ENCODE measurements at regions not wholly inside any gene's neighbourhood (a gene's known extent, or its start where the extent isn't known, plus 50 kb on each side); places are given as distances from the start of the nearest gene placed in this dataset.

DNA sequence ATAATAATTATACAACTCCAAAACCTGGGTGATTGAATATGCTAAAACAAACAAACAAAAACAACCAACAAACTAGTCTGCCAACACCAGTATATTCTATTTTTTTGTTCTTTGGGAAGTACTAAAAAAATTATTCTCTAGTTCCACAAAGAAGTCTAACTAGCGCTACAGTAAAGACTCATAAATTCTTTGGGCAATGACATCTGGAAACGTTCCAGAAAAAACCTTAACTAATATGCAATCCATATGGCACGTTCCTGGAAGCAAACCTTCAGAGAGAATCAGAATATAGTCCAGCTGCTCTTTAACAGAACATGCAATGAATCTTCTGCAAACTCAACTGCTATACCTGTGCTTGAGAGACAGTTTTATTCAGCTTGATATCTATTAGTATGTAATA is 500.1 kb downstream of the TRAM1L1 start:
- TF ChIP-seq, protein P1, sequence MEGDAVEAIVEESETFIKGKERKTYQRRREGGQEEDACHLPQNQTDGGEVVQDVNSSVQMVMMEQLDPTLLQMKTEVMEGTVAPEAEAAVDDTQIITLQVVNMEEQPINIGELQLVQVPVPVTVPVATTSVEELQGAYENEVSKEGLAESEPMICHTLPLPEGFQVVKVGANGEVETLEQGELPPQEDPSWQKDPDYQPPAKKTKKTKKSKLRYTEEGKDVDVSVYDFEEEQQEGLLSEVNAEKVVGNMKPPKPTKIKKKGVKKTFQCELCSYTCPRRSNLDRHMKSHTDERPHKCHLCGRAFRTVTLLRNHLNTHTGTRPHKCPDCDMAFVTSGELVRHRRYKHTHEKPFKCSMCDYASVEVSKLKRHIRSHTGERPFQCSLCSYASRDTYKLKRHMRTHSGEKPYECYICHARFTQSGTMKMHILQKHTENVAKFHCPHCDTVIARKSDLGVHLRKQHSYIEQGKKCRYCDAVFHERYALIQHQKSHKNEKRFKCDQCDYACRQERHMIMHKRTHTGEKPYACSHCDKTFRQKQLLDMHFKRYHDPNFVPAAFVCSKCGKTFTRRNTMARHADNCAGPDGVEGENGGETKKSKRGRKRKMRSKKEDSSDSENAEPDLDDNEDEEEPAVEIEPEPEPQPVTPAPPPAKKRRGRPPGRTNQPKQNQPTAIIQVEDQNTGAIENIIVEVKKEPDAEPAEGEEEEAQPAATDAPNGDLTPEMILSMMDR (IDR thresholded peaks at IDR 0.05; ENCODE audit: poor library complexity), result no peak
- no peak for TF ChIP-seq EZH2 (IDR thresholded peaks at IDR 0.05; ENCODE audit: borderline replicate concordance)

Data from hepatocyte (in vitro differentiated cells).